Psoas muscle (tissue), 7 donors: ENCODE measurements at regions not wholly inside any gene's neighbourhood (a gene's known extent, or its start where the extent isn't known, plus 50 kb on each side); places are given as distances from the start of the nearest gene placed in this dataset.

Experiments
- ATAC-seq, 4 donors: fragments of 200-7000 bp; cut with Tn5 transposase; one replicate each; pipeline ENCODE4 v1.9.1; 2020; ENCODE audit warnings: moderate library complexity in 3 of 4, mild to moderate bottlenecking in 2 of 4
- DNase-seq, 2 donors: peaks; one replicate each; pipeline ENCODE4 v3.0.0-alpha.2; 2020
- H3K27ac ChIP-seq: fragments of 200-600 bp; one replicate; pipeline ENCODE4 v1.8.0; 2022
- H3K27me3 ChIP-seq, 3 donors: fragments of 200-600 bp in 1 of 3; one replicate each; pipeline versions ENCODE4 v1.6.1 to v1.8.0; 2013 to 2022; ENCODE audit warnings: low read length in 2 of 3, mild to moderate bottlenecking in 2 of 3, moderate library complexity in 1 of 3; ENCODE audit not compliant: insufficient read depth in 3 of 3
- H3K36me3 ChIP-seq, 2 donors: fragments of 200-600 bp in 1 of 2; one replicate each; pipeline versions ENCODE4 v1.6.1 to v1.8.0; 2013 to 2022; ENCODE audit warnings: low read depth in 1 of 2, mild to moderate bottlenecking in 1 of 2, moderate library complexity in 1 of 2; ENCODE audit not compliant: insufficient read depth in 1 of 2
- H3K4me1 ChIP-seq: fragments of 200-600 bp; one replicate; pipeline ENCODE4 v1.8.0; 2022
- H3K4me3 ChIP-seq: fragments of 200-600 bp; one replicate; pipeline ENCODE4 v1.8.0; 2022; ENCODE audit warnings: mild to moderate bottlenecking
- H3K9me3 ChIP-seq: fragments of 200-600 bp; one replicate; pipeline ENCODE4 v1.8.0; 2022
- WGBS, 3 donors: extraction: QIAGEN DNeasy Blood & Tissue Kit; methylation state at CpG; one replicate each; pipeline versions ENCODE4 v1.1.6 to v1.1.7; 2013; 5-methylcytosine and 5-hydroxymethylcytosine counted together
- intact Hi-C, 2 donors: fragments of 100-400 bp; cut with DNase I; formaldehyde crosslinking; loops; one replicate each; pipeline versions ENCODE4 v1.11.0 to v1.14.2; 2022
- TF ChIP-seq, protein P1 (sequence below): fragments of 200-600 bp; IDR thresholded peaks from one replicate; pipeline ENCODE4 v1.8.0; 2022; ENCODE audit warnings: antibody characterized with exemption
- donor health status: healthy with polysubstance abuse.
- donor health status: DM: no; HTN: no; CAD: no; lungs with moderate emphysema.
- donor health status: Bipolar disorder and iron deficiency.
- donor health status: healthy.
- donor health status: DM: yes; HTN: yes; CAD: no.
- donor health status: DM: no; HTN: no; CAD: no.
- donor health status: DM: yes; HTN: yes; CAD: no.

GRCh38 chr2:16104315-16104948 lies 164.1 kb downstream of the MYCN start:
- intact Hi-C loops = no loop called here
- H3K4me1 ChIP-seq = no peaks in the 10 kb centered on the region
- WGBS, 3 donors = 86 to 91% (median 89%) methylated on average over 6 of the region's 6 CpGs
- TF ChIP-seq, protein P1, sequence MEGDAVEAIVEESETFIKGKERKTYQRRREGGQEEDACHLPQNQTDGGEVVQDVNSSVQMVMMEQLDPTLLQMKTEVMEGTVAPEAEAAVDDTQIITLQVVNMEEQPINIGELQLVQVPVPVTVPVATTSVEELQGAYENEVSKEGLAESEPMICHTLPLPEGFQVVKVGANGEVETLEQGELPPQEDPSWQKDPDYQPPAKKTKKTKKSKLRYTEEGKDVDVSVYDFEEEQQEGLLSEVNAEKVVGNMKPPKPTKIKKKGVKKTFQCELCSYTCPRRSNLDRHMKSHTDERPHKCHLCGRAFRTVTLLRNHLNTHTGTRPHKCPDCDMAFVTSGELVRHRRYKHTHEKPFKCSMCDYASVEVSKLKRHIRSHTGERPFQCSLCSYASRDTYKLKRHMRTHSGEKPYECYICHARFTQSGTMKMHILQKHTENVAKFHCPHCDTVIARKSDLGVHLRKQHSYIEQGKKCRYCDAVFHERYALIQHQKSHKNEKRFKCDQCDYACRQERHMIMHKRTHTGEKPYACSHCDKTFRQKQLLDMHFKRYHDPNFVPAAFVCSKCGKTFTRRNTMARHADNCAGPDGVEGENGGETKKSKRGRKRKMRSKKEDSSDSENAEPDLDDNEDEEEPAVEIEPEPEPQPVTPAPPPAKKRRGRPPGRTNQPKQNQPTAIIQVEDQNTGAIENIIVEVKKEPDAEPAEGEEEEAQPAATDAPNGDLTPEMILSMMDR = no peak
- no peak overlapping the region for H3K4me3 ChIP-seq
- no peaks in the 10 kb centered on the region for H3K9me3 ChIP-seq
- no peak for ATAC-seq
- H3K36me3 ChIP-seq = no peaks in the 10 kb centered on the region
- H3K27ac ChIP-seq = no peak overlapping the region
- no peak for DNase-seq
- H3K27me3 ChIP-seq = no peaks in the 10 kb centered on the region

- DNase-seq (no peak), ATAC-seq (no peak)
- no peaks in the 10 kb centered on the region for H3K9me3 ChIP-seq
- H3K27me3 ChIP-seq = no peaks in the 10 kb centered on the region
- intact Hi-C loops = no loop called here
- 94 to 95% (median 95%) methylated on average over 12 of the region's 12 CpGs for WGBS, 3 donors
- H3K4me3 ChIP-seq = no peak overlapping the region
- no peak overlapping the region for H3K27ac ChIP-seq
- no peaks in the 10 kb centered on the region for H3K36me3 ChIP-seq
- TF ChIP-seq, protein P1 = no peak
- H3K4me1 ChIP-seq = no peaks in the 10 kb centered on the region
Observed at GRCh38 chr2:16103614-16104314, 163.4 kb downstream of the MYCN start.

DNA sequence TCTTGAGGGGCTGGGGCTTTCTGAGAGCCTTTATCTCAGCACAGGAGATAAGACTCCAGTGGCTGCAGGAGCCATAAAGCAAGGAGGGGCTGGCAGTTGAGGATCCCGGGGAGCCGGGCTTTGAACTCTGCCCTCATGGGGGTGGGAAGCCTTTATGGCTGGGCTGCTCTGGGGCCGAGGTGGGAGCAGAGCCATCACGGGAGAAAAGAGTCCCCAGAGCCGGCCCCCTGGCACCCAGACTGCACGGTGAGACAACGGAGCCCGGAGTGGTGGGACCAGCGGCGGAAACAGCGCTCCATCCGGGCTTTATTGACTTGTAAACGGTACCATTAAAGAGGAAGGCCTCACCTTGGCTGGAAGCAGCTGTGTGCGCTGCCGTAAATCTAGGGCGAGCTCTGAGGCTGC lies 162.6 kb downstream of the MYCN start:
- Histone ChIP-seq H3K27me3 (no peaks in the 10 kb centered on the region), H3K27ac (no peak overlapping the region), H3K4me3 (no peak overlapping the region), H3K9me3 (no peaks in the 10 kb centered on the region), H3K36me3 (no peaks in the 10 kb centered on the region), H3K4me1 (no peaks in the 10 kb centered on the region)
- WGBS, 3 donors = 64 to 72% (median 69%) methylated on average over 16 of the region's 16 CpGs
- intact Hi-C loops = no loop called here
- DNase-seq (no peak), ATAC-seq (no peak)
- TF ChIP-seq, protein P1 = no peak

- TF ChIP-seq, protein P1 = no peak
- Histone ChIP-seq H3K27me3 (no peaks in the 10 kb centered on the region), H3K36me3 (no peaks in the 10 kb centered on the region), H3K4me1 (no peaks in the 10 kb centered on the region), H3K9me3 (no peaks in the 10 kb centered on the region), H3K4me3 (no peak overlapping the region), H3K27ac (no peak overlapping the region)
- DNase-seq = no peak
- no peak for ATAC-seq
- 77 to 87% (median 86%) methylated on average over 13 to 14 of the region's 14 CpGs for WGBS, 3 donors
- intact Hi-C loops = no loop called here
Observed at GRCh38 chr2:16102358-16102975, 162.1 kb downstream of the MYCN start.
